ENCODE measurements at regions not wholly inside any gene's neighbourhood (a gene's known extent, or its start where the extent isn't known, plus 50 kb on each side); places are given as distances from the start of the nearest gene placed in this dataset.

- H3K79me2 ChIP-seq (ENCODE audit: insufficient read depth, low read depth, low read length) = no peaks in the 10 kb centered on the region
- no TSS peak for BruUV-seq (replicated peaks)
- no peak for DNase-seq (ENCODE audit: low spot score)
- H3K4me3 ChIP-seq (ENCODE audit: low read depth, low read length, poor library complexity, severe bottlenecking) = no peak overlapping the region
- no peaks in the 10 kb centered on the region for H3K36me3 ChIP-seq (ENCODE audit: insufficient read depth, low read length)
- no peak for TF ChIP-seq EZH2phosphoT487 (IDR thresholded peaks at IDR 0.05; ENCODE audit: borderline replicate concordance, low read depth, low read length)
- no peak for TF ChIP-seq CTCF (conservative IDR thresholded peaks at IDR 0.05; ENCODE audit: low read length)
- ChIA-PET POLR2A (interaction anchor here (1.0 kb wide), 1 partner anchor 17 kb away, joined by 3 read pairs; no protein-coding TSS in a partner anchor), CTCF (ENCODE audit: unreplicated experiment) (no interaction called here)
- H3K4me2 ChIP-seq (ENCODE audit: low read length) = no peak overlapping the region
- H3K4me1 ChIP-seq (ENCODE audit: insufficient read depth, low read length, poor library complexity, severe bottlenecking) = no peaks in the 10 kb centered on the region
- H3K9me3 ChIP-seq (ENCODE audit: low read length) = no peaks in the 10 kb centered on the region
- no peaks in the 10 kb centered on the region for H3K9me2 ChIP-seq (ENCODE audit: insufficient read depth, low read length)
- no peaks in the 10 kb centered on the region for H4K20me1 ChIP-seq (ENCODE audit: insufficient read depth, low read length)
- no peak overlapping the region for H2AFZ ChIP-seq (ENCODE audit: low read length)
- intact Hi-C loops (cut with micrococcal nuclease; ENCODE audit: unreplicated experiment) = no loop called here
- H3K27ac ChIP-seq (ENCODE audit: low read depth, low read length, poor library complexity, severe bottlenecking) = no peak overlapping the region
Observed at GRCh38 chr13:30105381-30105780, 202.0 kb downstream of the KATNAL1 start.

GRCh38 chr13:30103161-30103840 is 204.1 kb downstream of the KATNAL1 start:
- no TSS peak for BruUV-seq (replicated peaks)
- Histone ChIP-seq H2AFZ (ENCODE audit: low read length) (no peak overlapping the region), H3K4me3 (ENCODE audit: low read depth, low read length, poor library complexity, severe bottlenecking) (no peak overlapping the region), H4K20me1 (ENCODE audit: insufficient read depth, low read length) (no peaks in the 10 kb centered on the region), H3K79me2 (ENCODE audit: insufficient read depth, low read depth, low read length) (no peaks in the 10 kb centered on the region), H3K4me1 (ENCODE audit: insufficient read depth, low read length, poor library complexity, severe bottlenecking) (no peaks in the 10 kb centered on the region), H3K9me2 (ENCODE audit: insufficient read depth, low read length) (no peaks in the 10 kb centered on the region), H3K9me3 (ENCODE audit: low read length) (no peaks in the 10 kb centered on the region), H3K36me3 (ENCODE audit: insufficient read depth, low read length) (no peaks in the 10 kb centered on the region), H3K4me2 (ENCODE audit: low read length) (no peak overlapping the region), H3K27ac (ENCODE audit: low read depth, low read length, poor library complexity, severe bottlenecking) (no peak overlapping the region)
- CTCF ChIA-PET (ENCODE audit: unreplicated experiment) = no interaction called here
- POLR2A ChIA-PET = interaction anchor here (0.6 to 1.0 kb wide), 2 partner anchors 90 to 253 kb away, joined by 4 to 5 read pairs; partner anchors contain the start of gene UBL3
- intact Hi-C loops (cut with micrococcal nuclease; ENCODE audit: unreplicated experiment) = no loop called here
- TF ChIP-seq EZH2phosphoT487 (IDR thresholded peaks at IDR 0.05; ENCODE audit: borderline replicate concordance, low read depth, low read length) (no peak), CTCF (conservative IDR thresholded peaks at IDR 0.05; ENCODE audit: low read length) (no peak)
- DNase-seq (ENCODE audit: low spot score) = no peak

GRCh38 chr13:30100226-30100625 is 207.1 kb downstream of the KATNAL1 start:
- BruUV-seq (replicated peaks) = no TSS peak
- no peak overlapping the region for H3K4me3 ChIP-seq (ENCODE audit: low read depth, low read length, poor library complexity, severe bottlenecking)
- no peaks in the 10 kb centered on the region for H4K20me1 ChIP-seq (ENCODE audit: insufficient read depth, low read length)
- DNase-seq (ENCODE audit: low spot score) = no peak
- H3K4me2 ChIP-seq (ENCODE audit: low read length) = no peak overlapping the region
- H2AFZ ChIP-seq (ENCODE audit: low read length) = no peak overlapping the region
- TF ChIP-seq EZH2phosphoT487 (IDR thresholded peaks at IDR 0.05; ENCODE audit: borderline replicate concordance, low read depth, low read length) = no peak
- TF ChIP-seq CTCF (conservative IDR thresholded peaks at IDR 0.05; ENCODE audit: low read length) = no peak
- H3K4me1 ChIP-seq (ENCODE audit: insufficient read depth, low read length, poor library complexity, severe bottlenecking) = no peaks in the 10 kb centered on the region
- H3K79me2 ChIP-seq (ENCODE audit: insufficient read depth, low read depth, low read length) = no peaks in the 10 kb centered on the region
- no peaks in the 10 kb centered on the region for H3K9me3 ChIP-seq (ENCODE audit: low read length)
- CTCF ChIA-PET (ENCODE audit: unreplicated experiment) = no interaction called here
- intact Hi-C loops (cut with micrococcal nuclease; ENCODE audit: unreplicated experiment) = no loop called here
- no peaks in the 10 kb centered on the region for H3K9me2 ChIP-seq (ENCODE audit: insufficient read depth, low read length)
- POLR2A ChIA-PET = interaction anchor here (0.5 kb wide), 1 partner anchor 772 kb away, joined by 3 read pairs; no protein-coding TSS in a partner anchor
- no peaks in the 10 kb centered on the region for H3K36me3 ChIP-seq (ENCODE audit: insufficient read depth, low read length)
- no peak overlapping the region for H3K27ac ChIP-seq (ENCODE audit: low read depth, low read length, poor library complexity, severe bottlenecking)

Measured in OCI-LY7 (cell line).